IMR-90 (cell line): ENCODE measurements at regions not wholly inside any gene's neighbourhood (a gene's known extent, or its start where the extent isn't known, plus 50 kb on each side); places are given as distances from the start of the nearest gene placed in this dataset.

ENCODE experiments used
- CTCF ChIP-seq: conservative IDR thresholded peaks from 2 replicates; pipeline ENCODE4 v1.5.1; 2012; ENCODE audit warnings: mild to moderate bottlenecking, low read depth, low read length, improper control_type of control experiment
- FOS ChIP-seq: fragments of 150-350 bp; IDR thresholded peaks from 2 replicates; pipeline ENCODE4 v1.6.1; 2016; ENCODE audit warnings: low read depth, low read length
- MAFK ChIP-seq: IDR thresholded peaks from 2 replicates; pipeline ENCODE4 v1.6.1; 2012; ENCODE audit warnings: low read depth, low read length, improper control_type of control experiment
- MXI1 ChIP-seq: IDR thresholded peaks from 2 replicates; pipeline ENCODE4 v1.6.1; 2012; ENCODE audit warnings: low read depth, mild to moderate bottlenecking, low read length, moderate library complexity, borderline replicate concordance
- POLR2A ChIP-seq: IDR thresholded peaks from 2 replicates; pipeline ENCODE4 v1.6.1; 2012; ENCODE audit warnings: mild to moderate bottlenecking, low read depth, low read length
- RCOR1 ChIP-seq: IDR thresholded peaks from 2 replicates; pipeline ENCODE4 v1.6.1; 2012; ENCODE audit warnings: mild to moderate bottlenecking, low read length, improper control_type of control experiment; ENCODE audit not compliant: insufficient replicate concordance

DNA sequence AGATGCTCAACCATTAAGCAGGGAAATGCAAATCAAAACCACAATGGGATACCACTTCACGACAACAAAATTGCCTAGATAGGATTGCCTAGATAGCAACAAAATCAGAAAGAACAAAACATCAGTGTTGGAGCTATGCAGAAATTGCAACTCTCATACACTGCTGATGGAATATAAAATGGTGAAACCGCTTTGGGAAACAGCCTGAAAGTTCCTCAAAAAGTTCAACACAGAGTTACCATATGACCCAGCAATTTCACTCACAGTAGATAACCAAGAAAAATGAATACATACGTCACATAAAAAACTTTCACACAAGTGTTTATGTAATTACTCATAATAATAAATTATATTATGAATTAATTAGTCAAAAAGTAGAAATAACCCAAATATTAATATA is 78.3 kb downstream of the MAFB start:
- TF ChIP-seq MAFK: no peak
- no peak for TF ChIP-seq RCOR1
- no peak for TF ChIP-seq CTCF
- TF ChIP-seq POLR2A: no peak
- TF ChIP-seq FOS: no peak
- no peak for TF ChIP-seq MXI1
